ENCODE measurements at regions not wholly inside any gene's neighbourhood (a gene's known extent, or its start where the extent isn't known, plus 50 kb on each side); places are given as distances from the start of the nearest gene placed in this dataset.

GRCh38 chr6:15715060-15715459, 52.2 kb upstream of the DTNBP1 start:
- no peak for DNase-seq

DNA sequence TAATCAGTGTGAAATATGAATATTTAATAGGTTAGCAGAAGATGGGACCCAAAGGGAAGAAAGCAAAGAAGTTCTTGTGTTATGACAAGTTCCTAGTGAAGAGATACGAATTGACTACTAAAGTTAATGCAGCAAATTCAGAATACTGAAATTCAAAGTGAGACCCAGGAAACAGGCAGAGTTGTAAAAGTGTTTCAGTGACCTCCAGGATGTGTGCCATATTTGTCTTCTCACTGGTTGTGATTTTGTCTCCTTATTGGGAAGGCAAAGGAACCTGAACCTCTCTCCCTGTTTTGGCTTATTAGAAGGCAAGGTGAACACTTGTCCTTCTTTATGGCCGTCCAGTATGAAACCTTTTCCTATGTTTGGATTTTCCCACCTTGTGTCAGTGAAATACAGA, 51.8 kb upstream of the DTNBP1 start:
- DNase-seq, result no peak

- DNase-seq, result no peak
Observed at GRCh38 chr6:15713325-15713724, 50.5 kb upstream of the DTNBP1 start.

GRCh38 chr6:15712797-15713196, 50.0 kb upstream of the DTNBP1 start:
- no peak for DNase-seq

All from inflammatory macrophage (primary cell).